ENCODE measurements at regions not wholly inside any gene's neighbourhood (a gene's known extent, or its start where the extent isn't known, plus 50 kb on each side); places are given as distances from the start of the nearest gene placed in this dataset.

- no peak for DNase-seq
Observed at GRCh38 chr2:105590780-105591660, 153.7 kb upstream of the NCK2 start.

- DNase-seq: no peak
Observed at GRCh38 chr2:105588581-105588980, 156.1 kb upstream of the NCK2 start.

DNA sequence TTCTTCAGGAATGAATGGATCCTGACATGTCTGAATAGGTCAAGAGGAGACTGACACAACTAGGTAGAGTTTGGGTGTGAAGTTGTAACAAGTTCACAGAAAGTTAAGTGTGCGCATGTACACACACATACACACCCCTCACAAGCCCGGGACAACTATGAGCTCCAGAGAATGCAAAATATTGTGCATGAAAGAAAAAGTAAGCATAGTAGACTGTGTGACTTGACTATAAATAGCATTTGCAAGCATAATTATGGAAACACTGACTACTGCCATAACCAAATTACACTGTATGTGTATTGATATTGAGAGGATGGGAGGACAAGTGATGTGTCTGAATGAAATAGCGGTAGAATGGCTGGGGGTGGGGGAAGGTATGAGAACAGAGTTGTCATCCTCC is 157.1 kb upstream of the NCK2 start:
- no peak for DNase-seq

DNA sequence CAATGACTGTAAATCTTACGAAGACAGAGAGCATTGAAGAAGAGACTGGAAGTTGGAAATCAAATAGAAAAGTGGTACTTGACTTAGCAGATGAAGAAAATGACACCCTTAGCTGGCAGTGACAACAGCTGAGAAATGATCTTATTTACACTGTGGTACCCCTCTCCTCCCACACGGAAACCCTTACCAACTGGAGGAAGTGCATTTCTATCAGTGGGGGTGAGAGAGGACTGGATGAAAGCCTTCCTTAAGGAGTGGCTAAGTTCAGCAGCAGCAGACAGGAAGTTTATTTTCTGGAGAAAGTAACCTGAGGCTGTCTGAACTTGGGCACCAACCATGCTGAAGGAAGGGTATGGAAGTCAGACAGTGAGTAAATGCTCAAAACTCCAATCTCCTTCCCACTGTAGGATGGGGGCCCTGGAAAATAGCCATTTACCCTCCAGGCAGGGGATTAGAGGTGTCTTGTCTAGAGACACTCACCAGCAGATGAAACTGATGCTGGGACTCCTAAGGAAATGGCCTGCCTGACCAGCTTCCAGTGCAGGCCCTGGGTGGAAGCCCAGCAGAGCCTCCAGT is 160.2 kb upstream of the NCK2 start:
- no peak for DNase-seq

GRCh38 chr2:105582952-105583660 is 161.6 kb upstream of the NCK2 start:
- DNase-seq: no peak

DNA sequence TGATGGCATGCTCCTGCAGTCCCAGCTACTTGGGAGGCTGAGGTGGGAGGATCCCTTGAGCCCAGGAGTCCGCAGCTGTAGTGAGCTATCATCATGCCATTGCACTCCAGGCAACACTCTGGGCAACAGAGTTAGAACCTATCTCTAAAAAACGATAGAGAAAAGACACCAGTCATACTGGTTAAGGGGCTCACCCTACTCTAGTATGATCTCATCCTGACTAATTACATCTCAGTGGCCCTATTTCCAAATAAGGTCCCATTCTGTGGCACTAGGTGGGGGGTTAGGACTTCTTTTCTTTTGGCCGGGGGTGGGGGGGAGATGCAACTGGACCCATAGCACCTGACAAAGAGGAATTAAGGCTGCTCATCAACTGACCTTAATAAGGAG is 163.2 kb upstream of the NCK2 start:
- DNase-seq: no peak

DNA sequence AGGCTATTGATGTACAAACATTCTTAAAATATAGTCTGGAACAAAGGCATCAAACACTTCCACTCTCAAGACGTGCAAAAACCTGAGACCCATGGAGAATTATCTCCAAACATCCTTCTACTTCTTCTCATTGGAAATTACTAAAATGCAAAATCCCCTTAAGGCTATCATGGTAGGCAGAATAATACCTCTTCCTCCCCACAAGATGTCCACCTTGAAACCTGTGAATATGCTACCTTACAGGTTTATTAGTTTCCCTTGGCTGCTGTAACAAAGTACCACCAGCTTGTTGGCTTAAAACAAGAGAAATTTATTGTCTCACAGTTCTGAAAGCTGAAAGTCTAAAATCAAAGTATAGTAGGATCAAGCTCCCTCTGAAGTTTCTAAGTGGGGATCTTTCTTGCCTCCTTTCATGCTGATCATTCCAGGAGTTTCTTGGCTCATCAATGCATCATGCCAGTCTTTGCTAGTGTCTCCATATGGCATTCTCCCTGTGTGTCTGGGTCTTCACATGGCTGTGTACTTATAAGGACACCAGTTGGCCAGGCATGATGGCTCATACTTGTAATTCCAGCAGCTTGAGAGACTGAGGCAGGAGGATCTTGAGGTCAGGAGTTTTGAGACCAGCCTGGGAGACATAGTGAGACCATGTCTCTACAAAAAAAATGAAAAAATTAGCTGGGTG is 163.7 kb upstream of the NCK2 start:
- DNase-seq: no peak

DNA sequence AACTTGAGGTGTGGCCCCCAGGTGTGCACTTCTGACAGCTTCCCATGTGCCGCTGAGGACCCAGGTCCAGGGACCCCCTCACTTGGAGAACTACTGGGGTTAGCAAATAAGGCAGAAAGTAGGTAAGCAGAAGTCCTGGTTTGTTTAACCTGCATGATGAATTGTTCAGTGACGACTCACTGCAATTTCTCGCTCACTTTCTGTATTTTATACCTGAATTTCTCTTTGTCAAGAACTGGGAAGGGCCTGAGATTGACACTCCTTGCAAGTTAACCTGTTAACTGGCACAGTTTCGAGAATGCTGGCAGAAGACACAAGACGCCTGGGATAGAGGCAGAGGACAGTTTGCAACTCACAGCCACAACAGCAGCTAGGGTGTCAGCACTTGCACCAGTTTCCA is 164.5 kb upstream of the NCK2 start:
- DNase-seq: no peak

GRCh38 chr2:105578166-105578565 is 166.5 kb upstream of the NCK2 start:
- no peak for DNase-seq

- no peak for DNase-seq
Observed at GRCh38 chr2:105577762-105578161, 166.9 kb upstream of the NCK2 start.

- DNase-seq: peak; percentile 57
Observed at GRCh38 chr2:105576440-105577241, 168.1 kb upstream of the NCK2 start.

- DNase-seq: no peak
Observed at GRCh38 chr2:105576050-105576439, 168.7 kb upstream of the NCK2 start.

- DNase-seq: no peak
Observed at GRCh38 chr2:105575499-105576025, 169.2 kb upstream of the NCK2 start.

GRCh38 chr2:105574796-105575344 is 169.8 kb upstream of the NCK2 start:
- DNase-seq: no peak

DNA sequence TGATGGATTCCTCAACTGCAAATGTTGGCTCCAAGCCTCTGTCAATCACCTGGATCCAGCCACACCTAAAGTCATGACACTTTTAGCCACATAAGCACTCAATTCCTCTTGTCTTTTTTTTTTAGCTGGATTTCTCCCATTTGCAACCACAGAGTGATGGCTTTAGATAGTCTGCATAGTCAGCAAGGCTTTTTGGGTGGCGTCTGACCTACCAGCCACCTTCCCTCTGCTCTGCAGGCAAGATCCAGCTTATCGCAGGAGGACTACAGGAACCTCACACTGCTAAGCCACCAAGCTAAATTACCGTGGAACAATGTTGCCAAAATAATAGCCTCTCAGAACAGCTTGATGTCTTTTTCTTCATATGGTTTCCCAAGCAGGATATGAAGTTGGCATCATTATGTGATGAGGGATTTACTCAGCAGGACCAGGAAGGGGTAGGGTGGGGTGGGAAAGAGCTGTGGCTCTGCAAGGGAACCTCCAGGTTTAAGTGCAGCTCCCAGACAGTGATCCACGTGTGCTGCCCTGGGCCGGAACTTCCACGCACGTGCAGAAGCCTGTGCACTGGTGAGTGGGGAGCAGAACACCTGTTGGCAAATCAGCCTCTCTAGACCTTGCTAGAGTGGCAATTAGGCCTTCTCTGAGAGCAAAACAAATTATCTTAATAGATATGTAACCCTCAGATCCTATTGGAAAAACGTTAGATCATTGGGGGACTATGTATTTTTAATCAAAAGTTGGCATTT is 170.6 kb upstream of the NCK2 start:
- DNase-seq: no peak

- no peak for DNase-seq
Observed at GRCh38 chr2:105573490-105573889, 171.2 kb upstream of the NCK2 start.

- no peak for DNase-seq
Observed at GRCh38 chr2:105571445-105571987, 172.7 kb upstream of the FHL2 start.

GRCh38 chr2:105570757-105571156 is 171.9 kb upstream of the FHL2 start:
- no peak for DNase-seq

- DNase-seq: no peak
Observed at GRCh38 chr2:105570326-105570725, 171.5 kb upstream of the FHL2 start.

GRCh38 chr2:105569606-105570005 is 170.8 kb upstream of the FHL2 start:
- no peak for DNase-seq

DNA sequence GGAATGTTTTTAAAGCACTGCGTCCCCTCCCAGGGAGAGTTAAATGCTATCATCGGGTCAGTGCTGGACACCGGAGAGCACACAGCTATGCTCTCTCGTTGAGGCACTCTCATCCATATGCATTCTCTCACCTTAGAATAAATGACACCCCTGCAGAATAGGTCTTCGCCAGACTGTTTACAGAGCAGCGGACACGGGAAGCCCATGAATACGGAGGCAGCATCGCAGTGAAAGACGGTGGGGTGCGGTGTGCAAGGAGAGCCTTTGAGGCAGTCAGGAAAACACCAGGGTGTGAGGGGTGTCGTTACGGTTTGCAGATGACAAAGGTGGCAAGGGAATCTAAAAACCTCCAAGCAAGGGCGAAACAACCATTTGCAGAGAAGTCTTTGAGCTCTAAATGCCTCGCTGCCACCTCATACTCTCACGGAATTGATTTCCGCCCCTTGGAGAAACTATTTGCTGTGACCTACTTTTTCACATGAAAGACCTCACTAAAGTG is 169.2 kb upstream of the FHL2 start:
- DNase-seq: no peak

Measured in CD4-positive, alpha-beta T cell treated with Interleukin-12 subunit alpha and Interleukin-12 subunit beta, for 1 hour (primary cell).